ENCODE measurements at regions not wholly inside any gene's neighbourhood (a gene's known extent, or its start where the extent isn't known, plus 50 kb on each side); places are given as distances from the start of the nearest gene placed in this dataset.

- no peak for TF ChIP-seq CTCF (IDR thresholded peaks at IDR 0.05)
- TF ChIP-seq ZFX (IDR thresholded peaks at IDR 0.05; ENCODE audit: borderline replicate concordance) = no peak
Observed at GRCh38 chr7:10429511-10429910, 544.2 kb upstream of the PHF14 start.
